HUES48 (cell line): ENCODE measurements at regions not wholly inside any gene's neighbourhood (a gene's known extent, or its start where the extent isn't known, plus 50 kb on each side); places are given as distances from the start of the nearest gene placed in this dataset.

Source experiments
- H3K27ac ChIP-seq: one replicate; pipeline ENCODE4 v1.7.0; 2013; ENCODE audit warnings: low read depth, low read length, inconsistent platforms
- H3K27me3 ChIP-seq: 2 replicates; pipeline ENCODE4 v1.6.1; 2013; ENCODE audit warnings: mild to moderate bottlenecking, low read length; ENCODE audit not compliant: control insufficient read depth, insufficient read depth
- H3K36me3 ChIP-seq: 2 replicates; pipeline ENCODE4 v1.6.1; 2013; ENCODE audit warnings: low read length; ENCODE audit not compliant: control insufficient read depth, insufficient read depth
- H3K4me1 ChIP-seq: 2 replicates; pipeline ENCODE4 v1.6.1; 2013; ENCODE audit warnings: mild to moderate bottlenecking, low read length; ENCODE audit not compliant: control insufficient read depth, insufficient read depth
- H3K4me3 ChIP-seq: 2 replicates; pipeline ENCODE4 v1.5.1; 2013; ENCODE audit warnings: mild to moderate bottlenecking, low read depth, low read length
- H3K9ac ChIP-seq: 2 replicates; pipeline ENCODE4 v1.6.1; 2013; ENCODE audit warnings: mild to moderate bottlenecking, low read depth, low read length, moderate library complexity
- H3K9me3 ChIP-seq: 2 replicates; pipeline ENCODE4 v1.6.1; 2013; ENCODE audit warnings: low read length; ENCODE audit not compliant: control insufficient read depth, insufficient read depth

- peaks cover 4% of the 10 kb centered on the region; the same call in 1 of the 2 replicates for H3K4me1 ChIP-seq
- no peak overlapping the region for H3K27ac ChIP-seq
- H3K4me3 ChIP-seq, result no peak overlapping the region
- no peaks in the 10 kb centered on the region for H3K27me3 ChIP-seq
- H3K9me3 ChIP-seq, result no peaks in the 10 kb centered on the region
- H3K9ac ChIP-seq, result no peak overlapping the region
- no peaks in the 10 kb centered on the region for H3K36me3 ChIP-seq
These were observed 62.9 kb upstream of the IZUMO3 start for GRCh38 chr9:24608599-24608998.

- Histone ChIP-seq H3K9ac (no peak overlapping the region), H3K4me1 (peaks cover 19% of the 10 kb centered on the region), H3K27ac (no peak overlapping the region), H3K4me3 (no peak overlapping the region), H3K27me3 (no peaks in the 10 kb centered on the region), H3K9me3 (no peaks in the 10 kb centered on the region), H3K36me3 (no peaks in the 10 kb centered on the region)
These were observed 57.1 kb upstream of the IZUMO3 start for GRCh38 chr9:24602693-24603352.
